NCI-H187 treated with DMSO at 0.1 percent for 48 hours (cell line): ENCODE measurements at regions not wholly inside any gene's neighbourhood (a gene's known extent, or its start where the extent isn't known, plus 50 kb on each side); places are given as distances from the start of the nearest gene placed in this dataset.
"Not testable (repeated sequence)": the region's sequence is repeated elsewhere in the genome, so short reads cannot be mapped to it uniquely, and the experiment has no call there.

Experiments used
- DNase-seq: peaks from one replicate; lab custom pipeline; 2025; lab: John Stamatoyannopoulos, UW

DNA sequence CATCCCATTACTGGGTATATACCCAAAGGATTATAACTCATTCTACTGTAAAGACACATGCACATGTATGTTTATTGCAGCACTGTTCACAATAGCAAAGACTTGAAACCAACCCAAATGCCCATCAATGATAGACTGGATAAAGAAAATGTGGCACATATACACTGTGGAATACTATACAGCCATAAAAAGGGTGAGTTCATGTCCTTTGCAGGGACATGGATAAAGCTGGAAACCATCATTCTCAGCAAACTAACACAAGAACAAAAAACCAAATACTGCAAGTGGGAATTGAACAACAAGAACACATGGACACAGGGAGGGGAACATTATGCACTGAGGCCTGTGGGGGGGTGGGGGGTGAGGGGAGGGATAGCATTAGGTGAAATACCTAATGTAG is 1155.9 kb downstream of the UQCRFS1 start:
- DNase-seq: not testable (repeated sequence)

DNA sequence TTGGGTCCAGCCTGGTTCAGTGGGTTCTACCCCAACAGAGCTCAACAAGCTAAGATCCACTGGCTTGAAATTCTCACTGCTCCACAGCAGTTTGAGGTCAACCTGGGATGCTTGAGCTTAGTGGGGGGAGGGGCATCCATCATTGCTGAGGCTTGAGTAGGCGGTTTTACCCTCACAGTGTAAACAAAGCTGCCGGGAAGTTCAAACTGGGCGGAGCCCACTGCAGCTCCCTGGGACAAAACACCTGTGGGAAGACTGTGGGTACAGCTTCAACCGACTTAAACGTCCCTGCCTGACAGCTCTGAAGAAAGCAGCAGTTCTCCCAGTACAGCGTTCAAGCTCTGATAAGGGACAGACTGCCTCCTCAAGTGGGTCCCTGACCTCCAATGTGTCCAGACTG is 1161.9 kb downstream of the UQCRFS1 start:
- no peak for DNase-seq

DNA sequence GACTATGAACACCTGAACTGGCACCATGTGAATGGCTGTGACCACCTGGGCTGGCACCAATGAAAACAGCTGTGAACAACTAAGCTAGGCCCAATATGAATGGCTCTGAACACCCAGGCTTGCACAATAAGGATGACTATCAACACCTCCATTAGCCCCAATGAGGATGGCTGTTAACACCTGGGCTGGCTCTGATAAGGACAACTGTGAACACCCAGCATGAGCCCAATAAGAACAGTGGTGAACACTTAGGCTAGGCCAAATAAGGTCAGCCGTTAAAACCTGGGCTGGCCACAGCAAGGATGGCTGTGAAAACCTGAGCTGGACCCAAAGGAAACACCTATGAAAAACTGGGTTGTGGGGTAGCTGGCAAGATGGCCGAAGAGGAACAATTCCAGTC is 1163.1 kb downstream of the UQCRFS1 start:
- DNase-seq: no peak

DNA sequence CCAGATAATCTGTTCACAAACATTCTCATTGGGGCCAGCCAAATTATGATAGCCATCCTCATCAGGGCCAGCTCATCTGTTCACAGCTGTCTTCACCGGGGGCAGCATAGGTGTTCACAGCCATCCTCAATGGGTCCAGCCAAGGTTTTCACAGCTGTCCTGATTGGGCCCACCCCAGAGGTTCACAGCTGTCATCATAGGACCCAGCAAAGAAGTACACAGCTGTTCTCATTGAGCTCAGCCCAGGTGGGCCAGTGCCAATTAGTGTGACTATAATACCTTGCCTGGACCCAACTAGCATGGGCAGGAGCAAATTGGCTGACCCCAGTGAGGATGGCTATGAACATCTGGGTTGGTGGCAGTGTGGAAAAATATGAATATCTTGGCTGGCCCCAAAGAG is 1166.0 kb downstream of the UQCRFS1 start:
- DNase-seq: no peak

DNA sequence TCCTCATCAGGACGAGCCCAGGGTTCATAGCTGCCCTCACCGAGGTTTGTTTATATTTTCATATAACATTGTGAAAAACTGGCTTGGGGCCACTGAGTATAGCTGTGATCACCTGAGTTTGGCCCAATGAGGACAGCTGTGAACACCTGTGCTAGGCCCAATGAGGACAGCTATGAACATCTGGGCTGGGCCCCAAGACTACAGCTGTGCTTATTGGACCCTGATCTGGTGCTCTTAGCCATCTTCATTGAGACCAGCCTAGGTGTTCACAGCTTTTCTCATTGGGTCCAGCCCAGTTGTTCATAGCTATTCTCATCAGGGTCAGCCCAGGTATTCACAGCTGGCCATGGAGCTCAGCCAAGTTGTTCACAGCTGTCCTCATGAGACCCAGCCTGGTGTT is 1167.3 kb downstream of the UQCRFS1 start:
- DNase-seq: no peak

DNA sequence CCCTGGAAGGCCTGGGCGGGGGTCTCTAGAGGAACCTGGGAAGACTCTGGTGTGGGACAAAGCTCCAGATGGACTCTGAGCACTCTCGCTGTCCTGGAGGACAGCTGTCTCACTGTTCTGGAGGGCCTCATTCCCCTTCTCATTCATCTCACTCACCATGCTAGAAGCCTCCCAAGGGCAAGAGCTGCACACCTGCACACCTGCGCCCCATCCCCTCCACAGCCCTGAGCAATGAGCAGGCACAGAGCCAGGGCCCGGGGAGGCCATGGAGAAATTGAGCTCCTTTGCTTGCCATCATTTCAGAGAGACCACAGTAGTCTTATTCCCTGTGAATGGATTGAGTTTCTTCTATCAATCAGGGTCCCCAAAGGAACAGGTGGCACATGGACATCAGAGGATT is 1168.5 kb downstream of the UQCRFS1 start:
- DNase-seq: no peak

DNA sequence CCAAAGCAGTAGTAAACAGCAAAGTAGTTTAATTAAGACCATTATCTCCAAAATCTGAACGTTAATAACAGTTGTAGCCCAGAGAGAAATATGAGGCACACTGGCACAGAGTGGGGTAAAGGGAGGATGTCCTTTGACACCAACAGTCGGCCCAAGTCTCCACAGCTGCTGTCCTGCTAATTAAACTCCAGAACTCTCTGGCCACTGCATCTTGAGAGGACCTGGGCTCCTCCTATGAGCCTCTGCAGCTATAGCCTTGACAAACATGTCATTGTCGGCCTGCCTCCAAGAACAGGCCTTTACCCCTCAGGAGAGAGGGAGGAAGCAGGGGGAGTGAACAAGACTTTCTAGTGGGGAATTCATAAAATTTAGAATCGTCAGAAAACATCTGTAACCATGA is 1170.4 kb downstream of the UQCRFS1 start:
- DNase-seq: no peak

DNA sequence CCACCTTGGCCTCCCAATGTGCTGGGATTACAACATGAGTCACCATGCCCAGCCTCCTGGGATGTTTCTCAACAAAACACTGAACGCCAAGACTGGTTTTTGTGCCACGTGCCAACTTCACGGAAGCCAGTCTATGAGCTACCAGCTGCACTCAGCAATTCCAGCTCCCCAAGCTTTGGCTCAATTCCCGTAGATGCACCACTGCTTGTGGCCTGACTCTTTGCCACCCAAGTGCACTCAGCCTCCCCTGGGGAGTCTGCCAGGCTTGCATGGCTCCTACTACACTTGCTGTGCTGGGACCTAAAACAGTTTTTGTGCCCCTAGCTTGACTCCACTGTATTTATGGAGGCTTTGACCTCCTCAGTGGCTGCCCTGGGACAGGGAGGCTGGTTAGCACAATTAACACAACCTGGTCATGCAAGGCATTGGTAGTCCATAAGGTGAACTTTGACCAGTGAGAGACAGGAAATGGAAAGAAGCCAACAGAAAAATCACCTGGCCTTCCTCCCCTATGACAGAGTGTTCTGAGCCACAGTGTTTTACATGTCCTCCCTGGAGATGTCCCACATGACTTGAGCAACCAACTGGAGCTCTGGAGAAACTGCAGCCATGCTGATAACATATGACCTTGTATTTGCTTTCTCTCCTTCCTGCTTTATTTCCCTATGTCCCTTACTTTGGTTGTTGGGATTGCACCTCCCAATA is 1173.1 kb downstream of the UQCRFS1 start:
- DNase-seq: no peak

DNA sequence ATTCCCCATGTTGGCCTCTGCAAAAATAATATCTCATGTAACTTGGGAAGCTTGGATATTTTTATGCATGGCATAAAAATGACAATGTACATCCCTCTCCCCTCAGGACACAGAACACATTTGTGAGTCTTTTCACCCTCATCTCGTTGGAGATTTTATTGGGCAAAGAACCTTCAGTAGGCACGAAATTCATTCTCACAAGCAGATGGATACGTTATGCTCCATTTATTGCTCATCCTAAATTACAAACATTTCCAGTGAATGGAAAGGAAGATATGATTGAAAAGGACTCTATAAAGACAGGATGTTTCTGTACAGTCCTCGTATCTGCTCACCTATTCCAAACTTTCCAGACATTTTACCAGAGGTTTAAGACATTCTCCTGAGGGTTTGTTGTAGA is 1175.8 kb downstream of the UQCRFS1 start:
- no peak for DNase-seq

DNA sequence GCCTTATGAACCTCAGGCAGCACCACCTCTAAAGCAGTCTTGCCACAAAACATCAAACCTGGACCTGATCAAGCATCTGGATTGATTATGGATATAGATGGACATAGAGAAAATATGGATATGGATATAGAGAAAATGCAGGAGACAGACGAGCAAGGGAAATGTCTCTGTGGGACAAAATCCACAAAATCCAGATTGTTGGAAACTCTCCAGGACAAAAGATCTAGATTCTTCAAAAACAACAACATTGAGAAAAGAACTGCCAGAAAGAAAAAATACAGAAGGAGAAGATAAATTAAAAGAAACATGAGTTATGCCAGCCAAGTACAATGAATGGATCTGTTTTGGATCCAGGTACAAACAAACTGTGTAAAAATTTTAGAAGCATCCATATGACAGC is 1176.5 kb downstream of the UQCRFS1 start:
- DNase-seq: no peak

DNA sequence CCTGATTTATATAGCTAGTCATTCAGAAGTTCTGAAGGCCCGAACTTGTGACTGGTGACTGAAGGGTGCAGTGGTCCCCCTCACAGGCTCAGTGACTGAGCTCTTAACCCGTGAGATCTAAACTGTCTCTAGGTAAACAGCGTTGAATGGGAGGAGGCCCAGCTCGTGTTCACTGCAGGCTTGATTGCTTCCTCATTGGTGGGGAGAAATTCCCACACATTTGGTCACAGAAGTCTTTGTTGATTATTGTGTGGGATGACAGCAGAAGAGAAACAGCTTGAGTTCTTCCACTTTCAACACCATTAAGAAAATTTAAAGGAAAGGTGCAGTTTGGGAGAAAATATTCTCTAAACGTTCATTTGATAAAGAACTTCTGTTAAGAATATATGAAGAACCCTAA is 1178.0 kb downstream of the UQCRFS1 start:
- DNase-seq: no peak

DNA sequence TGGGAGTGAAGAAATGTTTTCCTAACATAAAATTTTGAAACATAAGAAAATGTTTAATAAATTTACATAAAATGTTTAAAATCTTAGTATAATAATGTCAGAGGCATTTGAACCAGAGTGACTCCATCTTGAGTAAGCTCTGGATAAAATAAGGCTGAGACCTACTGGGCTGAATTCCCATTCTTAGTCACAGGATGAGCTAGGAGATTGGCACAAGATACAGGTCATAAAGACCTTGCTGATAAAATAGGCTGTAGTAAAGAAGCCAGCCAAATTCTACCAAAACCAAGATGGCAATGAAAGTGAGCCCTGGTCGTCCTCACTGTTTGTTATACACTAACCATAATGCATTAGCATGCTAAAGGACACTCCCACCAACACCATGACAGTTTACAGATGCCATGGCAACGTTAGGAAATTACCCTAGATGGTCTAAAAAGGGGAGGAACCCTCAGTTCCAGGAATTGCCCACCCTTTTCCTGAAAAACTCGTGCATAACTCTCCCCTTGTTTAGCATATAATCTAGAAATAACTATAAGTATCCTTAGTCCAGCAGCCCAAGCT is 1184.0 kb downstream of the UQCRFS1 start:
- no peak for DNase-seq

DNA sequence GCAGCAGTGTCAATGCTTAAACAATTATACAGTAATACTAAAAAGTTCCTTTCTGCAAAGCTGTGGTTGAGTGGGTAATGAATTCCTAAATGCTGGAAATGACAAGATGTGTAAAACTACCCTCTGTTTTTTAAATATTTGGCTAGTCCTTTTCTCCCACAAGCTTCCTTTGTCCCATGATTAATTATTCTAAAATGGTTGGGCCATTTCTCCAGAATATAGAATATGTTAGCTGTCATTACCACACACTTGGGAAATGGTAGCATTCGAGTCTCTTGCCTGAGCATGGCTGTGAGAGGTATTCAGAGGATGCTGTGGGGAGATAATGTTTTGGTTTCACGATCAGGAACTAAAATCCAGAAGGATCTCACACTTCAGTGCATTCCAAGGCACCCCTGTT is 1185.8 kb downstream of the UQCRFS1 start:
- no peak for DNase-seq

DNA sequence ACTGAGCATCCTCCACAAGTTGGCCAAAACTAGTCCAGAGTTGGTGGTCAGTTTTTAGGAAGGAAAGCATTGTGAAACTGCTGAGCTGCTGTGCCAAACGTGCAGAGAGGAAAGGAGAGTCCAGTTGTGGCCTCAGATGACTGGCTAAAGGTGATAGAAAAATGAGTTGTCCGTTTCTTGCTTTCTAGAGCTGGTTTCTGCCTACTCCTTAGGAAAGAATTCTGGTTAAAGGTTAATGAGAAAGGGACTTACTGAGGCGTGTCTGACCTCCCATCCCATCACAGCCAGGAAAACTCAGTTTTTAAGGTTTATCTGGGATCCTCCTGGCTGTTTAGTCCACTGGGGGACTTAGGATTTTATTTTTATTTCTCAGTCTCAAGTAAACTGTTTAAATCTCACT is 1186.3 kb downstream of the UQCRFS1 start:
- no peak for DNase-seq

DNA sequence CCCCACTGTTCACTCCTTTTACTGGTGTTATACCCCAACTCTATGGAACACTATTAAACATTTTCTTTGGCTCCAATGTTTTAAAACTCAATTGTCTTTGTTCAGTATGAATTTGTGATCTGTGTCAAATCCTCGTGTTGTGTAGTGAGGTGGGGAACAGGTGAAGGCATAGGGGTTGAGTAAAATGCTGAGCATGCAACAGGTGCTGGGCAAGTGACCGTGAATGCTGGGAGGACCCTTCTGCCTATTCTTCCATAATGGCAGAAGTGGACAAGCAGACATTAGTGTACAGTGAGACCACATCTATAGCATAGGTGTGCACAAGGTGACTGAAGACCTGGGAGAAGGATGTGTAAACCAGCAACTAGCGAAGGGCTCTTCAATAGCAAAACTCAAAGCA is 1188.0 kb downstream of the UQCRFS1 start:
- no peak for DNase-seq

DNA sequence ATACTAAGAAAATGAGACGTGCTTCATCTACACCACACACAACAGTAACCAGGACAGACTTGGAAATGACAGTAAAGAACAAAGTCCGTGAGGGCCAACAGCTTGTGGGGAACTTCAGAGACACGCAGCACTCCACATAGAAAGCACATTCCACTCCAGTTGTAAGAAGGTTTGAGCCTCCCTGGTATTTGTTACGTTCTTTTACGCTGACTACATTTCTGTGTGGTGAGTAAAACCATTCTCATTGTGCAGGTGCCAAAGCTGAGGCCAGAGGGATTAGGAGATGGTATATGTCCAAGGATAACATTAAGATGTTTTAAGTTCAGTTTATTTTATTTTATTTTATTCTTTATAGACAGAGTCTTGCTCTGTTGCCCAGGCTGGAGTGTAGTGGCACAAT is 1189.9 kb downstream of the UQCRFS1 start:
- DNase-seq: no peak

DNA sequence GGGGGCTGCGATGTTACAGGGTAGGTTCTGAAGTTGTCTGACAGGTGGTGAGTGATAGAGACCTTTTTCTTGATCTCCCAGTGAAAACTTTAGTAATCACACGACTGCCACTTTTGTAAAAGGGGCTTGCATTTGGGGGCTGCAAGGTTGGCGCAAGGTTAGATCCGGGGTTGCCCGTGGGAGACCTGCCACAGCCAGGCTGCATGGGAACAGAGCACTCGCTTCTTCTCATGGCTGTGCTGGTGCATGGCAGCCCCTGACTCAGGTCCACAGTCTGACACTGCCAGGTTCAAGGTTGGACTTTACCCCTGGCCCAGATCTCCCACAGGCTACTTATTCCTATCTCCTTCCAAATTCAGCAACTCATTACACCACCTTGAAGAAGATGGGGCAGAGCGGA is 1190.4 kb downstream of the UQCRFS1 start:
- no peak for DNase-seq

DNA sequence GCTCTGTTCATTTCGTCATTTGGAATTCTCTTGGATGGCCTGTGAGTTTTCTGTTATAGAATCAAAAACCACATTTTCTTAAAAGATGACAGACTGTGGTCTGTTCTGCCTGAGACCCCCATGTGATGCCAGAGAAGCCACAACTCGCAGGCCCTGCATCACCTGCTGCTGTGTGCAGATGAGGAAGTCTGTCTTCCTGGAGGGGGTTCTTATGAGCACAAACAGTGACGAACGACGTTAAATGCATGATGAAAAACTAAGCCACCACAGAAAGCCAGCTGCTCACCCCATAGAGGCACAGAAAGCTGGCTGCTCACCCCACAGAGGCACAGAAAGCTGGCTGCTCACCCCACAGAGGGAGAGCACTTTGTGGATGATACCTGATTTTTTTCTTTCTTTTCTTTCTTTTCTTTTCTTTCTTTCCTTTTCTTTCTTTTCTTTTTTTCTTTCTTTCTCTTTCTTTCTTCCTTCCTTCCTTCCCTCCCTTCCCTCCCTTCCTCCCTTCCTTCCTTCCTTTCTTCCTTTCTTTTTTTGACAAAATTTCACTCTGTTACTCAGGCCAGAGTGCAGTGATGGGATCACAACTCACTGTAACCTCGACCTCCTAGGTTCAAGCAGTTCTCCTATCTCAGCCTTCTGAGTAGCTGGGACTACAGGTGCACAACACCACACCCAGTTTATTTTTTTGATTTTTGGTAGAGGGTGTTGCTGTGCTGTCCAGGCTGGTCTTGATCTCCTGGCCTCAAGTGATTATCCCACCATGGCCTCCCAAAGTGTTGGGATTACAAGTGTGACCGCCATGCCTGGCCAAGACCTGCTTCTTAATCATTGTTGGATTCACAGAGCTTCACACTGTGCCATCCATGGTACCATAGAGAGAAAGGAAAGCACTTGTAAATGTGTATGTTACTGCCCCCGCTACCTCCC is 1191.4 kb downstream of the UQCRFS1 start:
- DNase-seq: no peak

DNA sequence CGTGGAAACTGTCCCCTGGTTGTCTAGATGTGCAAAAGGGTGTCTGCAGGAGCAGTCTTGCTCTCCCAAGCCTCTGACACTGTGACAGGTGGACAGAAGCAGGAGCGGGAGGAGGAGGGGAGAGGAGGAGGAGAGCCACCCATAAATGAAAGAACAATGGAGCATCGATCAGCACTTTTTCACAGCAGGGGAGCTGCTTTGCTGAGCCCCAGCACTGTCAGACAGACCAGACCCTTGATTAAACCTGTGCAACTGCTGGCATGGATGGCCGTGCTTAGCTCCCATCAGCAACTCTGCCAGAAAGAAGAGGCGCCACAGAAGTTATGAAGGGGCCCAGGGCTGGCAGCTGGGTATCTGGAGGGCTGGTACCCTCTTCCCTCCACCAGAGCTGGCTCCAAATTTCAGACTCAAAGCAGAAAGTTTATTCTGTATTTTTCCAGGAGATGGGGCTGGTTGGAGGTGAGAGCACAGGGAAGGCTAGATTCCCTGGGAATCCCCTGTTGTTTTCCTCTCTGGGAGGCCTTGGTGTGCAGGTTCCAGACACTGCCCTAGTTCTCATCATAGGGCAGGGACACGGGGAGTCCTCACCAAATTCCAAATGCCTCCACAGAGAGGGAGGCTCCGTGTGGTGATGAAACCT is 1192.2 kb downstream of the UQCRFS1 start:
- DNase-seq: no peak

DNA sequence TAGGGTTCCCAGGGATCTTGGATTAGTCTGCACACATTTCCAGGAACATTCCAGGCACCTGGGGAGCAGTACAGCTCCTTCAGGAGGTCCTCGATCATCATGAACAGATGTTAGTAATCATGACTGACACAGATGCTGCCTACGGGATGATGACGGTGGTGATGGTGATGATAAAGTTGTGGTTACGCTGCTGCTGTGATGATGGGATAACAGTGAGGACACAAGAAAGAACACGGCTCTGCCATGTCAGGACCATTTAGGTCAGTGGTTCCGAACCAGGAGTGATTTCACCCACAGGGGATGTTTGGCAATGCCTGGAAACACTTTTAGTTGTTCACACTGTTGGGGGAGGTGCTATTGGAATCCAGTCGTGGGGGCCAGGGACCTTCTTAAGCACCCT is 1193.0 kb downstream of the UQCRFS1 start:
- no peak for DNase-seq

DNA sequence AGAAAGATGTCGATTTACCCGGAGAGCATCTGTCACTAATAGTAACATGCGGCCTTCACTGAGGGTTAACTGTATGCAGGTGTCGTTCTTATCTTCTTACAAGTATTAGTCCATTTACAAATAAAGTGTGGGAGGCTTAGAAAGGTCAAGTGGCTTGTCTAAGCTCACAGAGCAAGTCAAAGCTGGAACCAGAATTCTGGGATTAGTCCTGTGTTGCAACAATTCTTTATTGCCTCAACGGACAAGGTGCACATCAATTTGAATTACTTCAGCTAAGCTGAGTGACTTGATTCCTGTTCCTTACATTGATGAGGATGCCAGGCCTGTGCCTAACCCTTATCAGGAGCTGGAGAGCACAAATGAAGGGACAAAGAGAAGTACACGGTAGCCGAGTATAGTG is 1193.6 kb downstream of the UQCRFS1 start:
- no peak for DNase-seq

DNA sequence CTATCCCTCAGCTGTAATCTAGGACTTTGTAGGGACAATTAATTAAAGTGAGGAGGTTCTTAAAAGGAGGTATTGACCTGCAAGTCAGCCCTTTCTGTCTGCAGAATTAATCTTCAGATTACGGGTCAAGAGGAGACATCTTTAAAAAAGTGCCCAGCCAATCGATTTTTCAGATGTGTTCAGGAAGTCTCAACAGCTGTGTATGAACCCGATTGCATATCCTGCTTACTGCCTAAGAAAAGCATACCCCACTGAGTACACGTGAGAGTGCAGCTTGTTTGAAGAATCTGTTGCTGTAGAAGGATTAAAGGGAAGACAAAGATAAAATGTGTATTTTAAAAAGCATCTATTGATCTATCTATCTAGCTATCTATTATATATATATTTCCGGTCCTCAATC is 1194.5 kb downstream of the UQCRFS1 start:
- no peak for DNase-seq
